Stomach (tissue), 8 donors: ENCODE measurements at regions not wholly inside any gene's neighbourhood (a gene's known extent, or its start where the extent isn't known, plus 50 kb on each side); places are given as distances from the start of the nearest gene placed in this dataset.
"Not testable (repeated sequence)": the region's sequence is repeated elsewhere in the genome, so short reads cannot be mapped to it uniquely, and the experiment has no call there.

Source experiments
- DNase-seq, 2 donors: peaks; one replicate each; pipeline versions ENCODE4 v3.0.0 to v3.0.0-alpha.2; 2013 to 2019
- H3K27ac ChIP-seq, 5 donors: fragments of 200-600 bp in 4 of 5; sonication (generic) in 4 of 5; one replicate each; pipeline ENCODE4 v1.5.1; 2013 to 2019; ENCODE audit warnings: mild to moderate bottlenecking in 1 of 5, moderate library complexity in 1 of 5
- H3K27me3 ChIP-seq, 3 donors: fragments of 200-600 bp; sonication (generic); one replicate each; pipeline ENCODE4 v1.5.1; 2017 to 2019; ENCODE audit warnings: mixed run types in 1 of 3
- H3K36me3 ChIP-seq, 4 donors: fragments of 200-600 bp; sonication (generic); 1 replicate in 3 of 4; 2 replicates in 1 of 4; pipeline ENCODE4 v1.5.1; 2016 to 2019
- H3K4me1 ChIP-seq, 4 donors: fragments of 200-600 bp; sonication (generic); one replicate each; pipeline ENCODE4 v1.5.1; 2016 to 2019
- H3K4me3 ChIP-seq, 4 donors: fragments of 200-600 bp; sonication (generic) in 3 of 4; one replicate each; pipeline ENCODE4 v1.5.1; 2016 to 2019; ENCODE audit warnings: mild to moderate bottlenecking in 1 of 4
- H3K9me3 ChIP-seq, 4 donors: fragments of 200-600 bp; sonication (generic); one replicate each; pipeline ENCODE4 v1.5.1; 2016 to 2019
- CTCF ChIP-seq, 7 experiments: fragments of 450-650 bp in 4 of 7; fragments of 200-600 bp in 3 of 7; sonication (generic) in 3 of 7; IDR thresholded peaks; one replicate each; pipeline ENCODE4 v1.5.1; 2016 to 2019; ENCODE audit warnings: antibody characterized with exemption in 7 of 7, control low read depth in 2 of 7, mild to moderate bottlenecking in 1 of 7
- EP300 ChIP-seq: sonication (generic); formaldehyde crosslinking; IDR thresholded peaks from one replicate; pipeline ENCODE4 v1.6.1; 2017; ENCODE audit warnings: antibody characterized with exemption
- POLR2A ChIP-seq, 4 donors: fragments of 450-650 bp; IDR thresholded peaks; one replicate each; pipeline ENCODE4 v1.6.1; 2016; ENCODE audit warnings: antibody characterized with exemption in 4 of 4, control low read depth in 2 of 4, mild to moderate bottlenecking in 1 of 4, moderate library complexity in 1 of 4
- POLR2AphosphoS5 ChIP-seq, 3 donors: sonication (generic); formaldehyde crosslinking; IDR thresholded peaks; one replicate each; pipeline ENCODE4 v1.6.1; 2016; ENCODE audit warnings: antibody characterized with exemption in 3 of 3
- WGBS, 5 donors: extraction: QIAGEN DNeasy Blood & Tissue Kit in 3 of 5; methylation state at CpG; one replicate each; pipeline versions ENCODE4 v1.1.5 to v1.1.7; 2013 to 2018; 5-methylcytosine and 5-hydroxymethylcytosine counted together
- intact Hi-C: fragments of 100-400 bp; cut with DNase I; formaldehyde crosslinking; loops from one replicate; pipeline ENCODE4 v1.15.1; 2023; ENCODE audit warnings: low total_unique reads
- donor health status: healthy with polysubstance abuse.
- donor health status: Bipolar disorder and iron deficiency.
- donor health status: healthy.

- Histone ChIP-seq H3K36me3 (no peaks in the 10 kb centered on the region), H3K9me3 (peaks cover 0 to 26% (median 13%) of the 10 kb centered on the region in 4 donors), H3K27ac (no peak overlapping the region), H3K4me3 (no peak overlapping the region), H3K4me1 (no peaks in the 10 kb centered on the region), H3K27me3 (no peaks in the 10 kb centered on the region)
- TF ChIP-seq POLR2AphosphoS5 (IDR thresholded peaks at IDR 0.05): no peak
- no peak for TF ChIP-seq POLR2A (IDR thresholded peaks at IDR 0.05)
- TF ChIP-seq CTCF (IDR thresholded peaks at IDR 0.05): no peak
- TF ChIP-seq EP300: no peak
- WGBS, 5 donors: 74 to 88% (median 82%) methylated on average over 1 of the region's 1 CpG
- intact Hi-C loops: no loop called here
- DNase-seq: no peak
Observed at GRCh38 chr13:81001828-81002385, 661.0 kb upstream of the SPRY2 start.

- intact Hi-C loops, H3K4me1 ChIP-seq, H3K36me3 ChIP-seq, H3K27ac ChIP-seq, H3K4me3 ChIP-seq, DNase-seq, H3K27me3 ChIP-seq: not testable (repeated sequence)
- peaks cover 0 to 26% (median 13%) of the 10 kb centered on the region in 4 donors for H3K9me3 ChIP-seq
- WGBS, 5 donors: 82 to 94% (median 93%) methylated on average over 11 to 15 of the region's 15 CpGs
Observed at GRCh38 chr13:80998603-80999002, 657.7 kb upstream of the SPRY2 start.

GRCh38 chr13:80989747-80990146 is 648.8 kb upstream of the SPRY2 start:
- WGBS, 5 donors: 81 to 96% (median 92%) methylated on average over 1 of the region's 1 CpG
- no peaks in the 10 kb centered on the region for H3K27me3 ChIP-seq
- no peak overlapping the region for H3K27ac ChIP-seq
- DNase-seq: no peak
- no peak overlapping the region for H3K4me3 ChIP-seq
- no peaks in the 10 kb centered on the region for H3K4me1 ChIP-seq
- intact Hi-C loops: no loop called here
- TF ChIP-seq POLR2A (IDR thresholded peaks at IDR 0.05) (no peak), EP300 (no peak), CTCF (IDR thresholded peaks at IDR 0.05) (no peak), POLR2AphosphoS5 (IDR thresholded peaks at IDR 0.05) (no peak)
- no peaks in the 10 kb centered on the region for H3K36me3 ChIP-seq
- peaks cover 0 to 19% (median 8%) of the 10 kb centered on the region in 4 donors for H3K9me3 ChIP-seq

- Histone ChIP-seq H3K27me3 (no peaks in the 10 kb centered on the region), H3K4me3 (no peak overlapping the region), H3K9me3 (peaks cover 0 to 19% (median 8%) of the 10 kb centered on the region in 4 donors), H3K36me3 (no peaks in the 10 kb centered on the region), H3K4me1 (no peaks in the 10 kb centered on the region), H3K27ac (no peak overlapping the region)
- no peak for TF ChIP-seq POLR2AphosphoS5 (IDR thresholded peaks at IDR 0.05)
- no peak for DNase-seq
- intact Hi-C loops: no loop called here
- WGBS, 5 donors: 85 to 89% (median 87%) methylated on average over 6 of the region's 6 CpGs
Observed at GRCh38 chr13:80989241-80989640, 648.3 kb upstream of the SPRY2 start.

GRCh38 chr13:80988391-80989151 is 647.6 kb upstream of the SPRY2 start:
- Histone ChIP-seq H3K4me3 (no peak overlapping the region), H3K4me1 (no peaks in the 10 kb centered on the region), H3K9me3 (peaks cover 0 to 19% (median 8%) of the 10 kb centered on the region in 4 donors), H3K36me3 (no peaks in the 10 kb centered on the region), H3K27ac (no peak overlapping the region), H3K27me3 (no peaks in the 10 kb centered on the region)
- WGBS, 5 donors: 74 to 88% (median 85%) methylated on average over 6 of the region's 6 CpGs
- no peak for DNase-seq
- TF ChIP-seq POLR2AphosphoS5 (IDR thresholded peaks at IDR 0.05) (no peak), EP300 (no peak), CTCF (IDR thresholded peaks at IDR 0.05) (no peak), POLR2A (IDR thresholded peaks at IDR 0.05) (no peak)
- intact Hi-C loops: no loop called here
